GM12878 (cell line): ENCODE measurements at regions not wholly inside any gene's neighbourhood (a gene's known extent, or its start where the extent isn't known, plus 50 kb on each side); places are given as distances from the start of the nearest gene placed in this dataset.

ENCODE experiments used
- E2F4 ChIP-seq: IDR thresholded peaks from 2 replicates; pipeline ENCODE4 v1.6.1; 2012; ENCODE audit warnings: low read depth, low read length, improper control_type of control experiment
- NFYB ChIP-seq: IDR thresholded peaks from 2 replicates; pipeline ENCODE4 v1.6.1; 2011; ENCODE audit warnings: low read depth, mild to moderate bottlenecking, low read length, improper control_type of control experiment, moderate library complexity; ENCODE audit not compliant: insufficient read depth

GRCh38 chr12:60693019-60693626 lies 1097.3 kb downstream of the SLC16A7 start:
- TF ChIP-seq NFYB (no peak), E2F4 (no peak)
